Loucy (cell line): ENCODE measurements at regions not wholly inside any gene's neighbourhood (a gene's known extent, or its start where the extent isn't known, plus 50 kb on each side); places are given as distances from the start of the nearest gene placed in this dataset.

Source experiments
- EZH2phosphoT487 ChIP-seq: fragments of 200-600 bp; IDR thresholded peaks from 2 replicates; pipeline ENCODE4 v1.6.1; 2018; ENCODE audit warnings: antibody characterized with exemption, mild to moderate bottlenecking, moderate library complexity, borderline replicate concordance
- TF ChIP-seq, protein P1 (sequence below): fragments of 200-600 bp; sonication (generic); conservative IDR thresholded peaks from 2 replicates; pipeline ENCODE4 v1.5.1; 2014; ENCODE audit warnings: mild to moderate bottlenecking, antibody characterized with exemption, low read length

DNA sequence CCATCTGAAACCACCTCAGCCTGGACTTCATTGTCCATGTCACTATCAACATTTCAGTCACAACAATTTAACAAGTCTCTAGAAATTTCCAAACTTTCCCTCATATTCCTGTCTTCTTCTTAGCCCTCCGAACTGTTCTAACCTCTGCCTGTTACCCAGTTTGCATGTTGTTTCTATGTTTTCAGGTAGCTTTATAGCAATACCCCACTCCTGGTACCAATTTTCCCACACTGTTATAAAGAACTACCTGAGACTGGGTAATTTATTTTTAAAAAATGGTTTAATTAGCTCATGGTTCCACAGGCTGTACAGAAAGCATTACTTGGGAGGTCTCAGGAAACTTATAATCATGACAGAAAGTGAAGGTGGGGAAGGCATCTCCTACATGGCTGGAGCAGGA, 679.2 kb upstream of the FRG1 start:
- TF ChIP-seq, protein P1, sequence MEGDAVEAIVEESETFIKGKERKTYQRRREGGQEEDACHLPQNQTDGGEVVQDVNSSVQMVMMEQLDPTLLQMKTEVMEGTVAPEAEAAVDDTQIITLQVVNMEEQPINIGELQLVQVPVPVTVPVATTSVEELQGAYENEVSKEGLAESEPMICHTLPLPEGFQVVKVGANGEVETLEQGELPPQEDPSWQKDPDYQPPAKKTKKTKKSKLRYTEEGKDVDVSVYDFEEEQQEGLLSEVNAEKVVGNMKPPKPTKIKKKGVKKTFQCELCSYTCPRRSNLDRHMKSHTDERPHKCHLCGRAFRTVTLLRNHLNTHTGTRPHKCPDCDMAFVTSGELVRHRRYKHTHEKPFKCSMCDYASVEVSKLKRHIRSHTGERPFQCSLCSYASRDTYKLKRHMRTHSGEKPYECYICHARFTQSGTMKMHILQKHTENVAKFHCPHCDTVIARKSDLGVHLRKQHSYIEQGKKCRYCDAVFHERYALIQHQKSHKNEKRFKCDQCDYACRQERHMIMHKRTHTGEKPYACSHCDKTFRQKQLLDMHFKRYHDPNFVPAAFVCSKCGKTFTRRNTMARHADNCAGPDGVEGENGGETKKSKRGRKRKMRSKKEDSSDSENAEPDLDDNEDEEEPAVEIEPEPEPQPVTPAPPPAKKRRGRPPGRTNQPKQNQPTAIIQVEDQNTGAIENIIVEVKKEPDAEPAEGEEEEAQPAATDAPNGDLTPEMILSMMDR: no peak
- no peak for TF ChIP-seq EZH2phosphoT487
